ENCODE measurements at regions not wholly inside any gene's neighbourhood (a gene's known extent, or its start where the extent isn't known, plus 50 kb on each side); places are given as distances from the start of the nearest gene placed in this dataset.

GRCh38 chr7:124130-124949 is 68.0 kb upstream of the FAM20C start:
- no peak for DNase-seq

- no peak for DNase-seq
Measured at GRCh38 chr7:125061-125475, 67.3 kb upstream of the FAM20C start.

- DNase-seq: no peak
Measured at GRCh38 chr7:125661-126060, 66.7 kb upstream of the FAM20C start.

GRCh38 chr7:126368-126767 is 66.0 kb upstream of the FAM20C start:
- no peak for DNase-seq

- no peak for DNase-seq
Measured at GRCh38 chr7:127064-127598, 65.2 kb upstream of the FAM20C start.

GRCh38 chr7:128171-129080 is 63.9 kb upstream of the FAM20C start:
- no peak for DNase-seq

DNA sequence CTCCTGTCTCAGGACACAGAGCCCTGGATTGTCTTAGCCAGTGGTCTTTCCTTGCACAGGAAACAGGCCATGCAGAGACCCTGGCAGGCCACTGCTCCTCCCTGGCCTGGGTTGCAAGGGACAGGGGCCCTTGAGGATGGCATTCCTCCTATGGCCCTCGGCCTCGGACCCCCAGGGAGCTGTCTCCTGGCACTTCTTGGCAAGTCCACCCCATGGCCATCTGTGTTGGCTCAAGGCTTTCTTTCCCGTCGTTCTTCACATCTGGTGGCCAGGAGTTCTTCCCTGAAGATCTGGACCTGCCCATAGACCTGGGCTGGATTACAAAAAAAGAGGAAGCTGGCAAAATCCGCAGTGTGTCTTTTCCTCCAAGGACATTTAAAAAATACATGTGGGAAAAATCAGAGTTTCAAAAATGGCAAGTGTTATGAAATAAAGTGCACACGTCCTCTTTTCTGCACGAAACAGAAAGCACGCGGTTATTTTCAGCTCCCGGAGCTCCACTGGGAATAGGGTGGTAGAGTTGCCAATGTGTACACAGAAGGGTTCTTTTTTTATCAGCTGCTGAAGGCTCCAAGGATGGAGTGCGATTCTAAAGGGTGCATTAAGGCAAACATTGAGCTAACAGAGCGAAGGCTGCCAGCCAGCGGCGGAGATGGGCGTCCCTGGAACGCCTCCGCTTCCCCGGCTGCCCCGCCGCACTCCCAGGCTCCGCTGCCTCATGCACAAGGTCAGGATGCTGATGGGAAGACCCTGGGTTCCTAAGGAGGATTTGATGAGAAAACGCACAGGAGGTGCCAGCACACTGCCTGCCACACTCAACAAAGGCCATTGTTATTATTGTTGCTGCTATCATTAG is 62.8 kb upstream of the FAM20C start:
- DNase-seq: peak; percentile 92

- no peak for DNase-seq
Measured at GRCh38 chr7:130222-130572, 62.2 kb upstream of the FAM20C start.

- no peak for DNase-seq
Measured at GRCh38 chr7:130875-131780, 61.2 kb upstream of the FAM20C start.

GRCh38 chr7:131781-132482 is 60.4 kb upstream of the FAM20C start:
- DNase-seq: no peak

- DNase-seq: no peak
Measured at GRCh38 chr7:132899-133298, 59.5 kb upstream of the FAM20C start.

- DNase-seq: no peak
Measured at GRCh38 chr7:133470-133869, 58.9 kb upstream of the FAM20C start.

DNA sequence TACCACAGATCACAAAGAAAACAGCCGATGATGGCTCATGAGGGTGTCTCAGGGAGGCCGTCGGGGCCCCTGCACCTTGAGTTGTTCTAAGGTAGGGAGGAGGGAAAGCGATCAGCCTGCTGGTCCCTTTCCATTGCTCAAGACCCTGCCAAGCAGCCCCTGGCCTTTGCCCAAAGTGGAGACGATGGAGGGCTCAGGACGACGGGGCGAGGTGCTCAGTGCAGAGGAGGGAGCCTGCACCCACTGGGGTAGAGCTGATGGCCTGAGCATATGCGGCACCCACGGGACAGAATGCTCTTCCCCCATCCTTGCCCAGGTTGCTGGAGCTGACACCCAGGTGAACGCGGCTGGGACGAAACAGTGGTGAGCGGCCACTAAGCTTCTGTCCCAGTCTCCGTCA is 58.3 kb upstream of the FAM20C start:
- no peak for DNase-seq

- DNase-seq: no peak
Measured at GRCh38 chr7:134561-135256, 57.7 kb upstream of the FAM20C start.

GRCh38 chr7:135257-135653 is 57.1 kb upstream of the FAM20C start:
- DNase-seq: no peak

DNA sequence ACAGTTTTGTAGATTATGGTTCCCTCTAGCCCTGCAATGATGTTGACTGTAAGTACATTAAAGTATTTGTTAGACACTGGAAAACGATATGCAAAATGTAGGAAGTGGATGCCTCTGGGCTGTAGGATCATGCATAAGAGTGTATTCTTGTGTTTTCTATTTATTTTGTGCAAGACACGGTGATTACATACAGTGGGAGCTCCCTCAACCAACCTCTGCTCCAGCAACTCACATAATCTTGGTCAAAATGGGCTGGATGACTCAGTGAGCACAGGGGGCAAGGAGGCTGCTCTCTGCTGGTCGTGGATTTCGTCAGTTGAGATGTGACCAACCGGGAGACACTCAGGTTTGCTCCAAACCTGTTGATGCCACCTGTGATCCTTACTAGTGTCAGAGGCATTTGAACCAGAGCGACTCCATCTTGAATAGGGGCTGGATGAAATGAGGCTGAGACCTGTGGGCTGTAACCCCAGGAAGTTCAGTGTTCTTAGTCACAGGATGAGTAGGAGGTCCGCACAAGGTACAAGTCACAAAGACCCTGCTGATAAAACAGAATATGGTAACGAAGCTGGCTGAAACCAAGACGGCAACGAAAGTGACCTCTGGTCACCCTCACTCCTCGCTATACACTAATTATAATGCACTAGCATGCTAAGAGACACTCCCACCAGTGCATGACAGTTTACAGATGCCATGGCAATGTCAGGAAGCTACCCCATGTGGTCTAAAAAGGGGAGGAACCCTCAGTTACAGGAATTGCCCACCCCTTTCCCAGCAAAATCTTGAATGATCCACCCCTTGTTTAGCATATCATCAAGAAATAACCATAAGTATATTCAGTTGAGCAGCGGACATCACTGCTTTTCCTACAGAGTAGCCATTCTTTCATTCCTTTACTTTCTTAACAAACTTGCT is 56.4 kb upstream of the FAM20C start:
- no peak for DNase-seq

DNA sequence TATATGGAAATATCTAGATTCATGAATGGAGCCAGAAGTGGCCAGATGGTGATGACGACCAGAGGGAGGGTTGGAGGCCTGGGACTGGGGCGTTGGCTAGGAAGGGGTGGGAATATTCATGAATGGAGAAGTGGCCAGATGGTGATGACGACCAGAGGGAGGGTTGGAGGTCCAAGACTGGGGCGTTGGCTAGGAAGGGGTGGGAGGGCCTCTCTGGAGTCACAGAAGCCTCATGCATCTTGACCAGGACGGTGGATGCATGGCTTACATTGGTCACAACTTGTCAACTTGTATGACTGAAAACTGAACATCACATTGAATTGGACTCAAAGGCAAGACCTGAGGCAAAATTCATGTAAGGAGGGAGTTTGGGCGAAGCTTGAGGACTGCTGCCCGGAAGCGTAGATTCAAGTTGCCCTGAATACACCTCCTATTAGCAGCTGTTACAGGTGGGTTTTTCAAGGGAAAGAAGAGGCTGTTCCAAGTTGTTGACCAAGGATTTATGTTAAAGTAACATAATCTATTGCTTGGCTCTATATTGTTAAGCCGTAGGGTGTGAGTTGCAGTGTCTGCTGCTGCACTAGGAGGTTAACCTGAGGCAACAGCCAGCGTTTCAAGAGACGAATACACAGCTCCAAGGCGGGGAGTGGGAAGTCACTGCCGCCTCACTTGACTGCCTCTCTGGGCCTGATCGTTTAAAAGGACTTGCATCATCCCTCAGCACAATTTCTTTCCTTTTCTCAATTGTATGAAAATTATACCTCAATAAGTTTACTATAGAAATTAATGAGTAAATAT is 55.1 kb upstream of the FAM20C start:
- no peak for DNase-seq

- DNase-seq: no peak
Measured at GRCh38 chr7:139131-139530, 53.2 kb upstream of the FAM20C start.

All from NCI-H1092 (cell line).